ENCODE measurements at regions not wholly inside any gene's neighbourhood (a gene's known extent, or its start where the extent isn't known, plus 50 kb on each side); places are given as distances from the start of the nearest gene placed in this dataset.

- H3K27ac Mint-ChIP-seq, result no peak overlapping the region
- no peak for ATAC-seq
These were observed 93.4 kb downstream of the DIRAS3 start for GRCh38 chr1:67957066-67957465.

GRCh38 chr1:67956116-67956515 is 94.3 kb downstream of the DIRAS3 start:
- Mint-ChIP-seq H3K4me3 (no peak overlapping the region), H3K9me3 (no peaks in the 10 kb centered on the region), H3K27ac (no peak overlapping the region), H3K4me1 (no peaks in the 10 kb centered on the region), H3K27me3 (no peaks in the 10 kb centered on the region)
- ATAC-seq (no peak), DNase-seq (no peak)

More at GRCh38 chr1:67957066-67957465, 93.4 kb downstream of the DIRAS3 start:
- Mint-ChIP-seq H3K4me3 (no peak overlapping the region), H3K9me3 (peaks cover 0 to 2% of the 10 kb centered on the region in 2 donors), H3K27me3 (no peaks in the 10 kb centered on the region), H3K4me1 (no peaks in the 10 kb centered on the region)
- no peak for DNase-seq

GRCh38 chr1:67955591-67955990 is 94.8 kb downstream of the DIRAS3 start:
- H3K27me3 Mint-ChIP-seq, result no peaks in the 10 kb centered on the region
- no peaks in the 10 kb centered on the region for H3K9me3 Mint-ChIP-seq
- no peak for ATAC-seq
- H3K4me1 Mint-ChIP-seq, result no peaks in the 10 kb centered on the region
- DNase-seq, result no peak
- no peak overlapping the region for H3K4me3 Mint-ChIP-seq
- no peak overlapping the region for H3K27ac Mint-ChIP-seq

GRCh38 chr1:67953301-67953700 is 97.1 kb downstream of the DIRAS3 start:
- Mint-ChIP-seq H3K4me3 (no peak overlapping the region), H3K4me1 (no peaks in the 10 kb centered on the region), H3K27ac (no peak overlapping the region), H3K9me3 (no peaks in the 10 kb centered on the region), H3K27me3 (no peaks in the 10 kb centered on the region)
- ATAC-seq (no peak), DNase-seq (no peak)

GRCh38 chr1:67952071-67952470 is 98.4 kb downstream of the DIRAS3 start:
- ATAC-seq (no peak), DNase-seq (no peak)
- Mint-ChIP-seq H3K4me1 (no peaks in the 10 kb centered on the region), H3K9me3 (no peaks in the 10 kb centered on the region), H3K27me3 (no peaks in the 10 kb centered on the region), H3K27ac (no peak overlapping the region), H3K4me3 (no peak overlapping the region)

GRCh38 chr1:67951014-67951413 is 99.4 kb downstream of the DIRAS3 start:
- no peak for DNase-seq
- no peaks in the 10 kb centered on the region for H3K9me3 Mint-ChIP-seq
- ATAC-seq, result no peak
- H3K4me3 Mint-ChIP-seq, result no peak overlapping the region
- no peaks in the 10 kb centered on the region for H3K4me1 Mint-ChIP-seq
- no peaks in the 10 kb centered on the region for H3K27me3 Mint-ChIP-seq
- no peak overlapping the region for H3K27ac Mint-ChIP-seq

- Mint-ChIP-seq H3K4me1 (no peaks in the 10 kb centered on the region), H3K27ac (no peak overlapping the region), H3K9me3 (no peaks in the 10 kb centered on the region), H3K27me3 (no peaks in the 10 kb centered on the region), H3K4me3 (no peak overlapping the region)
- DNase-seq (no peak), ATAC-seq (no peak)
These were observed 102.0 kb downstream of the DIRAS3 start for GRCh38 chr1:67948151-67949080.

GRCh38 chr1:67947114-67947513 is 103.3 kb downstream of the DIRAS3 start:
- no peaks in the 10 kb centered on the region for H3K27me3 Mint-ChIP-seq
- ATAC-seq, result peak; percentile 28
- DNase-seq, result no peak
- no peak overlapping the region for H3K27ac Mint-ChIP-seq
- H3K4me1 Mint-ChIP-seq, result no peaks in the 10 kb centered on the region
- H3K9me3 Mint-ChIP-seq, result no peaks in the 10 kb centered on the region
- H3K4me3 Mint-ChIP-seq, result no peak overlapping the region

GRCh38 chr1:67945733-67946374 is 104.6 kb downstream of the DIRAS3 start:
- ATAC-seq, result no peak
- Mint-ChIP-seq H3K4me1 (no peaks in the 10 kb centered on the region), H3K4me3 (no peak overlapping the region), H3K9me3 (no peaks in the 10 kb centered on the region), H3K27me3 (no peaks in the 10 kb centered on the region), H3K27ac (no peak overlapping the region)
- DNase-seq, result no peak

- H3K9me3 Mint-ChIP-seq, result no peaks in the 10 kb centered on the region
- no peak overlapping the region for H3K4me3 Mint-ChIP-seq
- no peak overlapping the region for H3K27ac Mint-ChIP-seq
- ATAC-seq (no peak), DNase-seq (no peak)
- H3K4me1 Mint-ChIP-seq, result no peaks in the 10 kb centered on the region
- H3K27me3 Mint-ChIP-seq, result peaks cover 14% of the 10 kb centered on the region
These were observed 108.2 kb downstream of the DIRAS3 start for GRCh38 chr1:67942274-67942673.

- H3K4me1 Mint-ChIP-seq, result no peaks in the 10 kb centered on the region
- H3K27ac Mint-ChIP-seq, result no peak overlapping the region
These were observed 108.5 kb upstream of the GNG12 start for GRCh38 chr1:67941746-67942145.

GRCh38 chr1:67941155-67941554 is 107.9 kb upstream of the GNG12 start:
- DNase-seq (no peak), ATAC-seq (no peak)
- no peak overlapping the region for H3K4me3 Mint-ChIP-seq
- peaks cover 24% of the 10 kb centered on the region for H3K27me3 Mint-ChIP-seq
- no peaks in the 10 kb centered on the region for H3K4me1 Mint-ChIP-seq
- H3K9me3 Mint-ChIP-seq, result no peaks in the 10 kb centered on the region
- no peak overlapping the region for H3K27ac Mint-ChIP-seq

More at GRCh38 chr1:67941746-67942145, 108.5 kb upstream of the GNG12 start:
- Mint-ChIP-seq H3K27me3 (peaks cover 18% of the 10 kb centered on the region), H3K9me3 (no peaks in the 10 kb centered on the region), H3K4me3 (no peak overlapping the region)
- DNase-seq (no peak), ATAC-seq (no peak)

GRCh38 chr1:67939942-67940341 is 106.7 kb upstream of the GNG12 start:
- DNase-seq (no peak), ATAC-seq (no peak)
- H3K9me3 Mint-ChIP-seq, result no peaks in the 10 kb centered on the region
- H3K27ac Mint-ChIP-seq, result no peak overlapping the region
- H3K4me3 Mint-ChIP-seq, result no peak overlapping the region
- H3K4me1 Mint-ChIP-seq, result no peaks in the 10 kb centered on the region
- peaks cover 30% of the 10 kb centered on the region for H3K27me3 Mint-ChIP-seq

GRCh38 chr1:67939186-67939743 is 106.0 kb upstream of the GNG12 start:
- no peak overlapping the region for H3K27ac Mint-ChIP-seq
- H3K9me3 Mint-ChIP-seq, result no peaks in the 10 kb centered on the region
- H3K4me1 Mint-ChIP-seq, result no peaks in the 10 kb centered on the region
- no peak overlapping the region for H3K4me3 Mint-ChIP-seq
- H3K27me3 Mint-ChIP-seq, result peaks cover 30% of the 10 kb centered on the region
- DNase-seq, result no peak
- no peak for ATAC-seq

- Mint-ChIP-seq H3K9me3 (no peaks in the 10 kb centered on the region), H3K27ac (no peak overlapping the region), H3K4me3 (no peak overlapping the region), H3K27me3 (peaks cover 30% of the 10 kb centered on the region), H3K4me1 (no peaks in the 10 kb centered on the region)
- no peak for ATAC-seq
- no peak for DNase-seq
These were observed 104.4 kb upstream of the GNG12 start for GRCh38 chr1:67937651-67938050.

- ATAC-seq, result no peak
- Mint-ChIP-seq H3K4me1 (no peaks in the 10 kb centered on the region), H3K27ac (no peak overlapping the region), H3K4me3 (no peak overlapping the region), H3K9me3 (no peaks in the 10 kb centered on the region), H3K27me3 (peaks cover 30% of the 10 kb centered on the region)
- DNase-seq, result no peak
These were observed 103.7 kb upstream of the GNG12 start for GRCh38 chr1:67937010-67937409.

All from stimulated activated naive CD8-positive, alpha-beta T cell treated with anti-CD3 and anti-CD28 coated beads, Interleukin-15, amount 100 ng/mL, for 72 hours (primary cell).